Prostate gland (tissue), 2 donors: ENCODE measurements at regions not wholly inside any gene's neighbourhood (a gene's known extent, or its start where the extent isn't known, plus 50 kb on each side); places are given as distances from the start of the nearest gene placed in this dataset.

Experiments used
- DNase-seq: peaks from one replicate; pipeline ENCODE4 v3.0.0-alpha.2; 2019; ENCODE audit warnings: low spot score
- H3K27ac ChIP-seq, 2 donors: fragments of 200-600 bp; sonication (generic); 2 replicates each; pipeline ENCODE4 v1.5.1; 2017 to 2019
- H3K27me3 ChIP-seq: fragments of 200-600 bp; sonication (generic); replicated peaks from 2 replicates; pipeline ENCODE4 v1.5.1; 2019; ENCODE audit not compliant: insufficient read depth
- H3K36me3 ChIP-seq, 2 donors: fragments of 200-600 bp; sonication (generic); 1 replicate in 1 of 2; 2 replicates in 1 of 2; pipeline versions ENCODE4 v1.5.1 to v1.8.1; 2017 to 2019
- H3K4me1 ChIP-seq: fragments of 200-600 bp; sonication (generic); replicated peaks from 2 replicates; pipeline ENCODE4 v1.5.1; 2019
- H3K4me3 ChIP-seq, 2 donors: fragments of 200-600 bp; sonication (generic); 2 replicates each; pipeline ENCODE4 v1.5.1; 2017 to 2019
- H3K9me3 ChIP-seq: fragments of 200-600 bp; sonication (generic); 2 replicates; pipeline ENCODE4 v1.5.1; 2017
- POLR2A ChIP-seq: fragments of 450-650 bp; IDR thresholded peaks from one replicate; pipeline ENCODE4 v1.6.1; 2016; ENCODE audit warnings: antibody characterized with exemption, mild to moderate bottlenecking
- POLR2AphosphoS5 ChIP-seq: sonication (generic); formaldehyde crosslinking; IDR thresholded peaks from one replicate; pipeline ENCODE4 v1.6.1; 2017; ENCODE audit warnings: antibody characterized with exemption
- WGBS: methylation state at CpG from one replicate; pipeline ENCODE4 v1.1.5; 2018; 5-methylcytosine and 5-hydroxymethylcytosine counted together
- intact Hi-C: fragments of 100-400 bp; cut with DNase I; formaldehyde crosslinking; loops from one replicate; pipeline ENCODE4 v1.14.2; 2022
- TF ChIP-seq, protein P1 (sequence below), 4 experiments: fragments of 200-600 bp in 2 of 4; fragments of 450-650 bp in 2 of 4; sonication (generic) in 2 of 4; IDR thresholded peaks; 1 replicate in 3 of 4; 2 replicates in 1 of 4; pipeline ENCODE4 v1.5.1; 2016 to 2019; ENCODE audit warnings: antibody characterized with exemption in 4 of 4, mild to moderate bottlenecking in 2 of 4, moderate library complexity in 2 of 4

- Histone ChIP-seq H3K4me1 (no peaks in the 10 kb centered on the region), H3K27me3 (no peaks in the 10 kb centered on the region), H3K4me3 (no peak overlapping the region), H3K27ac (no peak overlapping the region), H3K9me3 (no peaks in the 10 kb centered on the region), H3K36me3 (no peaks in the 10 kb centered on the region)
- DNase-seq, result no peak
- intact Hi-C loops, result no loop called here
- 0% methylated on average over 1 of the region's 1 CpG for WGBS
- TF ChIP-seq, protein P1, sequence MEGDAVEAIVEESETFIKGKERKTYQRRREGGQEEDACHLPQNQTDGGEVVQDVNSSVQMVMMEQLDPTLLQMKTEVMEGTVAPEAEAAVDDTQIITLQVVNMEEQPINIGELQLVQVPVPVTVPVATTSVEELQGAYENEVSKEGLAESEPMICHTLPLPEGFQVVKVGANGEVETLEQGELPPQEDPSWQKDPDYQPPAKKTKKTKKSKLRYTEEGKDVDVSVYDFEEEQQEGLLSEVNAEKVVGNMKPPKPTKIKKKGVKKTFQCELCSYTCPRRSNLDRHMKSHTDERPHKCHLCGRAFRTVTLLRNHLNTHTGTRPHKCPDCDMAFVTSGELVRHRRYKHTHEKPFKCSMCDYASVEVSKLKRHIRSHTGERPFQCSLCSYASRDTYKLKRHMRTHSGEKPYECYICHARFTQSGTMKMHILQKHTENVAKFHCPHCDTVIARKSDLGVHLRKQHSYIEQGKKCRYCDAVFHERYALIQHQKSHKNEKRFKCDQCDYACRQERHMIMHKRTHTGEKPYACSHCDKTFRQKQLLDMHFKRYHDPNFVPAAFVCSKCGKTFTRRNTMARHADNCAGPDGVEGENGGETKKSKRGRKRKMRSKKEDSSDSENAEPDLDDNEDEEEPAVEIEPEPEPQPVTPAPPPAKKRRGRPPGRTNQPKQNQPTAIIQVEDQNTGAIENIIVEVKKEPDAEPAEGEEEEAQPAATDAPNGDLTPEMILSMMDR (IDR thresholded peaks at IDR 0.05), result no peak
- TF ChIP-seq POLR2A (no peak), POLR2AphosphoS5 (no peak)
Observed at GRCh38 chr1:213821943-213822334, 165.8 kb upstream of the PROX1 start.

- Histone ChIP-seq H3K9me3 (no peaks in the 10 kb centered on the region), H3K4me3 (no peak overlapping the region), H3K4me1 (no peaks in the 10 kb centered on the region), H3K27ac (no peak overlapping the region), H3K27me3 (no peaks in the 10 kb centered on the region), H3K36me3 (no peaks in the 10 kb centered on the region)
- DNase-seq, result no peak
- intact Hi-C loops, result no loop called here
- TF ChIP-seq POLR2A (no peak), POLR2AphosphoS5 (no peak)
- 82% methylated on average over 4 of the region's 4 CpGs for WGBS
Observed at GRCh38 chr1:213826891-213827290, 160.9 kb upstream of the PROX1 start.

GRCh38 chr1:213828867-213829266 is 158.9 kb upstream of the PROX1 start:
- H3K36me3 ChIP-seq, result no peaks in the 10 kb centered on the region
- TF ChIP-seq, protein P1 (IDR thresholded peaks at IDR 0.05), result no peak
- no peak for TF ChIP-seq POLR2A
- TF ChIP-seq POLR2AphosphoS5, result no peak
- no peak for DNase-seq
- H3K4me1 ChIP-seq, result no peaks in the 10 kb centered on the region
- WGBS, result 60% methylated on average over 4 of the region's 4 CpGs
- H3K27me3 ChIP-seq, result no peaks in the 10 kb centered on the region
- no peak overlapping the region for H3K4me3 ChIP-seq
- intact Hi-C loops, result no loop called here
- no peaks in the 10 kb centered on the region for H3K9me3 ChIP-seq
- H3K27ac ChIP-seq, result no peak overlapping the region

GRCh38 chr1:213829780-213830179 is 158.0 kb upstream of the PROX1 start:
- Histone ChIP-seq H3K27me3 (no peaks in the 10 kb centered on the region), H3K4me1 (no peaks in the 10 kb centered on the region), H3K9me3 (no peaks in the 10 kb centered on the region), H3K36me3 (no peaks in the 10 kb centered on the region), H3K4me3 (no peak overlapping the region), H3K27ac (no peak overlapping the region)
- TF ChIP-seq, protein P1 (IDR thresholded peaks at IDR 0.05), result no peak
- TF ChIP-seq POLR2AphosphoS5, result no peak
- no peak for TF ChIP-seq POLR2A
- DNase-seq, result no peak
- intact Hi-C loops, result no loop called here
- 70% methylated on average over 5 of the region's 5 CpGs for WGBS

- Histone ChIP-seq H3K4me3 (no peak overlapping the region), H3K4me1 (no peaks in the 10 kb centered on the region), H3K9me3 (no peaks in the 10 kb centered on the region), H3K27me3 (no peaks in the 10 kb centered on the region), H3K27ac (no peak overlapping the region), H3K36me3 (no peaks in the 10 kb centered on the region)
- 79% methylated on average over 6 of the region's 6 CpGs for WGBS
- intact Hi-C loops, result no loop called here
- no peak for DNase-seq
- TF ChIP-seq, protein P1 (IDR thresholded peaks at IDR 0.05), result no peak
- TF ChIP-seq POLR2AphosphoS5 (no peak), POLR2A (no peak)
Observed at GRCh38 chr1:213830371-213830770, 157.4 kb upstream of the PROX1 start.
